IMR-90 (cell line): ENCODE measurements at regions not wholly inside any gene's neighbourhood (a gene's known extent, or its start where the extent isn't known, plus 50 kb on each side); places are given as distances from the start of the nearest gene placed in this dataset.

Source experiments
- ATAC-seq: fragments of 200-7000 bp; cut with Tn5 transposase; 2 replicates; pipeline ENCODE4 v1.9.1; 2020; ENCODE audit warnings: low read depth, mild to moderate bottlenecking, moderate library complexity
- BruUV-seq: library from RNA; stranded (reverse); fragments of 400-500 nt; replicated peaks from 2 replicates; lab custom pipeline; 2021; lab: Mats Ljungman, UMichigan
- CTCF ChIA-PET: fragments of 300-600 bp; formaldehyde crosslinking; extraction: SDS; loops from one replicate; lab custom pipeline; 2021; ENCODE audit warnings: antibody characterized with exemption; lab: Yijun Ruan, JAX
- POLR2A ChIA-PET: fragments of 300-600 bp; sonication (Branson Sonifier 250); formaldehyde crosslinking; loops from one replicate; lab custom pipeline; 2022; ENCODE audit warnings: antibody characterized with exemption; ENCODE audit not compliant: unreplicated experiment; lab: Charles Lee
- DNase-seq: peaks from one replicate; pipeline ENCODE4 v3.0.0; 2013
- H2AFZ ChIP-seq: replicated peaks from 2 replicates; pipeline ENCODE3; 2013; ENCODE audit warnings: low read length, mild to moderate bottlenecking; ENCODE audit not compliant: poor library complexity
- H2AK5ac ChIP-seq: 2 replicates; pipeline ENCODE4 v1.6.1; 2013; ENCODE audit warnings: low read depth, low read length, inconsistent platforms
- H2AK9ac ChIP-seq: replicated peaks from 2 replicates; pipeline ENCODE3; 2013; ENCODE audit warnings: mild to moderate bottlenecking, low read depth, low read length, moderate library complexity; ENCODE audit not compliant: poor library complexity
- H2BK120ac ChIP-seq: 2 replicates; pipeline ENCODE4 v1.6.1; 2013; ENCODE audit warnings: low read depth, low read length, inconsistent platforms
- H2BK15ac ChIP-seq: 3 replicates; pipeline ENCODE4 v1.6.1; 2013; ENCODE audit warnings: low read depth, low read length, inconsistent platforms
- H2BK20ac ChIP-seq: 2 replicates; pipeline ENCODE4 v1.6.1; 2013; ENCODE audit warnings: low read depth, mild to moderate bottlenecking, inconsistent platforms, low read length, moderate library complexity
- H2BK5ac ChIP-seq: 2 replicates; pipeline ENCODE4 v1.6.1; 2013; ENCODE audit warnings: mild to moderate bottlenecking, low read depth, low read length, inconsistent platforms; ENCODE audit not compliant: poor library complexity, severe bottlenecking
- H3K14ac ChIP-seq: replicated peaks from 2 replicates; pipeline ENCODE4 v1.6.1; 2013; ENCODE audit warnings: low read depth, low read length, inconsistent platforms
- H3K18ac ChIP-seq: 2 replicates; pipeline ENCODE4 v1.6.1; 2013; ENCODE audit warnings: low read depth, low read length, control low read depth
- H3K23ac ChIP-seq: 2 replicates; pipeline ENCODE4 v1.6.1; 2013; ENCODE audit warnings: low read depth, low read length, inconsistent platforms
- H3K27ac ChIP-seq: 2 replicates; pipeline ENCODE4 v1.5.1; 2013; ENCODE audit warnings: mild to moderate bottlenecking, control low read depth, low read length; ENCODE audit not compliant: insufficient read depth
- H3K27me3 ChIP-seq: 2 replicates; pipeline ENCODE4 v1.6.1; 2013; ENCODE audit warnings: low read length; ENCODE audit not compliant: control insufficient read depth, insufficient read depth
- H3K36me3 ChIP-seq: 2 replicates; pipeline ENCODE4 v1.6.1; 2013; ENCODE audit warnings: low read length, mixed read lengths; ENCODE audit not compliant: control insufficient read depth, insufficient read depth
- H3K4ac ChIP-seq: 2 replicates; pipeline ENCODE4 v1.6.1; 2013; ENCODE audit warnings: low read depth, low read length, inconsistent platforms
- H3K4me1 ChIP-seq: 2 replicates; pipeline ENCODE4 v1.6.1; 2013; ENCODE audit warnings: low read length, mixed read lengths; ENCODE audit not compliant: control insufficient read depth, insufficient read depth
- H3K4me2 ChIP-seq: 2 replicates; pipeline ENCODE4 v1.6.1; 2013; ENCODE audit warnings: low read depth, mild to moderate bottlenecking, control low read depth, low read length, moderate library complexity
- H3K4me3 ChIP-seq: 2 replicates; pipeline ENCODE4 v1.5.1; 2013; ENCODE audit warnings: low read depth, mild to moderate bottlenecking, control low read depth, low read length, moderate library complexity; ENCODE audit not compliant: insufficient read depth
- H3K56ac ChIP-seq: 2 replicates; pipeline ENCODE4 v1.6.1; 2013; ENCODE audit warnings: low read length, inconsistent platforms; ENCODE audit not compliant: insufficient read depth; ENCODE audit errors: extremely low read depth
- H3K79me1 ChIP-seq, 2 experiments: 2 replicates each; pipeline ENCODE4 v1.6.1; 2013; ENCODE audit warnings: low read length in 2 of 2, inconsistent platforms in 1 of 2, low read depth in 1 of 2
- H3K9ac ChIP-seq: 2 replicates; pipeline ENCODE4 v1.6.1; 2013; ENCODE audit warnings: low read depth, low read length, control low read depth
- H3K9me1 ChIP-seq: 2 replicates; pipeline ENCODE4 v1.6.1; 2013; ENCODE audit warnings: low read length, inconsistent platforms; ENCODE audit not compliant: insufficient read depth
- H3K9me3 ChIP-seq: 2 replicates; pipeline ENCODE4 v1.6.1; 2013; ENCODE audit warnings: low read length; ENCODE audit not compliant: control insufficient read depth, insufficient read depth
- H4K20me1 ChIP-seq: 2 replicates; pipeline ENCODE4 v1.6.1; 2013; ENCODE audit warnings: low read length, inconsistent platforms; ENCODE audit not compliant: insufficient read depth
- H4K5ac ChIP-seq: 2 replicates; pipeline ENCODE4 v1.6.1; 2013; ENCODE audit warnings: mild to moderate bottlenecking, low read depth, low read length, control low read depth
- H4K8ac ChIP-seq, 2 experiments: 2 replicates each; pipeline ENCODE4 v1.6.1; 2013; ENCODE audit warnings: low read depth in 2 of 2, low read length in 2 of 2, control low read depth in 1 of 2, inconsistent platforms in 1 of 2
- H4K91ac ChIP-seq: 2 replicates; pipeline ENCODE4 v1.6.1; 2013; ENCODE audit warnings: low read depth, low read length, inconsistent platforms; ENCODE audit not compliant: insufficient read depth
- MXI1 ChIP-seq: IDR thresholded peaks from 2 replicates; pipeline ENCODE4 v1.6.1; 2012; ENCODE audit warnings: low read depth, mild to moderate bottlenecking, low read length, moderate library complexity, borderline replicate concordance
- WGBS, 2 experiments: methylation state at CpG; one replicate each; pipeline versions ENCODE4 v1.1.5 to v1.1.7; 2013; ENCODE audit warnings: missing lambda C conversion rate in 2 of 2; ENCODE audit not compliant: insufficient read length in 1 of 2; ENCODE audit errors: extremely low coverage in 2 of 2; 5-methylcytosine and 5-hydroxymethylcytosine counted together
- dilution Hi-C: fragments of 300-500 bp; cut with HindIII; formaldehyde crosslinking; loops from one replicate; pipeline ENCODE4 v1.14.3; 2018; ENCODE audit warnings: low sequenced_read_pairs; ENCODE audit not compliant: unreplicated experiment
- in situ Hi-C: fragments of 300-500 bp; cut with MboI; formaldehyde crosslinking; loops from 3 replicates; pipeline ENCODE4 v1.14.3; 2019; ENCODE audit warnings: low sequenced_read_pairs, inconsistent platforms, mixed read lengths
- intact Hi-C: fragments of 100-400 bp; cut with micrococcal nuclease; formaldehyde crosslinking; loops from 2 replicates; pipeline ENCODE4 v1.10.0; 2022

DNA sequence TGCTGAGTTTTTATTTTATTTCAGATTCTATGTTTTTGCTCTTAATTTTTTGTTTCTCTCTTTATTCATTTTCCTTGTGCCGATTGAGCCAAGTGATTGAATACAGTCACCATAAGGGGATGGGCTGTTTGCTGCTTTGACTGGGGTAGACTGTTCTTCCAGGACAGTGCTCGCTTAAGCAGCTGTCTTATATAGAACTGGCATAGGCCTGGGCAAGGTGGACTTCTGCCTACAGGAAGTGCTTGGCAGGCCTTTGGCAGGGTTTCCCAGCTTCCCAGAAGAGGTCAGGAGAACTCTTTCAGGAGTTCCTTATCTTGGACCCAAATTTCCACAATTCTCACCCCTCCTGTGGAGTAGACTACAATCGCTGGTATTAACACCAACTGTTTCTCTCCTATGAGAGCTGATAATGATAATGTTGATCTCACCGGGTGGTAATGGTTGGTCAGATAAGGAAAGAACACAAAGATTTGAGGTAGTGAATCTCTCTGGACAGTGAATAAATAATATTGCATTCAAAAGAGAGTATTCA lies 207.5 kb upstream of the ST6GAL2 start:
- peaks cover 2% of the 10 kb centered on the region for H3K9me3 ChIP-seq
- H3K23ac ChIP-seq: no peak overlapping the region
- no TSS peak for BruUV-seq
- no peak overlapping the region for H3K4ac ChIP-seq
- no peaks in the 10 kb centered on the region for H3K9me1 ChIP-seq
- H3K14ac ChIP-seq: no peak overlapping the region
- no peak for TF ChIP-seq MXI1
- in situ Hi-C loops: no loop called here
- H3K79me1 ChIP-seq: no peaks in the 10 kb centered on the region
- ATAC-seq: no peak
- H2BK5ac ChIP-seq: no peak overlapping the region
- H3K4me1 ChIP-seq: no peaks in the 10 kb centered on the region
- no peaks in the 10 kb centered on the region for H3K27me3 ChIP-seq
- H2AFZ ChIP-seq: no peak overlapping the region
- ChIA-PET CTCF (no interaction called here), POLR2A (no interaction called here)
- no peak overlapping the region for H2AK9ac ChIP-seq
- no peak for DNase-seq
- H3K27ac ChIP-seq: no peak overlapping the region
- H3K36me3 ChIP-seq: no peaks in the 10 kb centered on the region
- dilution Hi-C loops: no loop called here
- H2BK15ac ChIP-seq: no peak overlapping the region
- no peak overlapping the region for H2BK120ac ChIP-seq
- H3K18ac ChIP-seq: no peak overlapping the region
- no peak overlapping the region for H3K4me2 ChIP-seq
- intact Hi-C loops: no loop called here
- no peak overlapping the region for H3K9ac ChIP-seq
- H3K56ac ChIP-seq: no peak overlapping the region
- no peak overlapping the region for H2AK5ac ChIP-seq
- H4K8ac ChIP-seq: no peak overlapping the region
- no CpG with 5 or more reads among the region's 4 CpGs for WGBS, 2 experiments
- no peak overlapping the region for H2BK20ac ChIP-seq
- no peak overlapping the region for H3K4me3 ChIP-seq
- H4K20me1 ChIP-seq: no peaks in the 10 kb centered on the region
- no peak overlapping the region for H4K91ac ChIP-seq
- no peak overlapping the region for H4K5ac ChIP-seq
